Heart right ventricle (tissue), 16 donors: ENCODE measurements at regions not wholly inside any gene's neighbourhood (a gene's known extent, or its start where the extent isn't known, plus 50 kb on each side); places are given as distances from the start of the nearest gene placed in this dataset.
A peak's percentile ranks its signal among the peaks of the same experiment; 100 is the strongest.

ENCODE experiments used
- ATAC-seq, 8 donors: fragments of 200-7000 bp; cut with Tn5 transposase; one replicate each; pipeline ENCODE4 v1.9.1; 2020; ENCODE audit warnings: mild to moderate bottlenecking in 8 of 8, moderate library complexity in 8 of 8, moderate number of reproducible peaks in 1 of 8
- DNase-seq, 2 donors: peaks; one replicate each; pipeline ENCODE4 v3.0.0-alpha.2; 2020
- H3K27ac ChIP-seq, 10 donors: fragments of 200-600 bp; sonication (generic) in 2 of 10; one replicate each; pipeline versions ENCODE4 v1.5.0 to v1.8.0; 2020 to 2022; ENCODE audit warnings: mild to moderate bottlenecking in 3 of 10
- H3K27me3 ChIP-seq, 7 donors: fragments of 200-600 bp; one replicate each; pipeline ENCODE4 v1.8.0; 2021 to 2022; ENCODE audit warnings: mild to moderate bottlenecking in 2 of 7
- H3K36me3 ChIP-seq, 9 donors: fragments of 200-600 bp; sonication (generic) in 1 of 9; one replicate each; pipeline versions ENCODE4 v1.5.0 to v1.8.0; 2020 to 2022; ENCODE audit warnings: mild to moderate bottlenecking in 2 of 9
- H3K4me1 ChIP-seq, 9 donors: fragments of 200-600 bp; sonication (generic) in 1 of 9; one replicate each; pipeline versions ENCODE4 v1.5.0 to v1.8.0; 2020 to 2022; ENCODE audit warnings: mild to moderate bottlenecking in 4 of 9
- H3K4me3 ChIP-seq, 10 donors: fragments of 200-600 bp; sonication (generic) in 2 of 10; one replicate each; pipeline versions ENCODE4 v1.5.0 to v1.8.0; 2020 to 2022; ENCODE audit warnings: mild to moderate bottlenecking in 7 of 10, moderate library complexity in 2 of 10
- H3K9me3 ChIP-seq, 11 donors: fragments of 200-600 bp in 10 of 11; sonication (generic) in 2 of 11; one replicate each; pipeline versions ENCODE4 v1.5.0 to v1.8.0; 2013 to 2022; ENCODE audit warnings: mild to moderate bottlenecking in 2 of 11, control low read depth in 1 of 11, moderate library complexity in 1 of 11
- whole genome bisulfite sequencing, 2 donors: extraction: QIAGEN DNeasy Blood & Tissue Kit; methylation state at CpG; one replicate each; pipeline ENCODE4 v1.1.7; 2013; ENCODE audit warnings: inconsistent platforms in 1 of 2; 5-methylcytosine and 5-hydroxymethylcytosine counted together
- intact Hi-C, 10 donors: fragments of 100-400 bp; cut with DNase I; formaldehyde crosslinking; loops; one replicate each; pipeline versions ENCODE4 v1.11.1 to v1.14.2; 2022
- TF ChIP-seq, protein P1 (sequence below), 9 donors: fragments of 200-600 bp; sonication (generic) in 2 of 9; IDR thresholded peaks; one replicate each; pipeline versions ENCODE4 v1.5.0 to v1.8.0; 2021 to 2022; ENCODE audit warnings: antibody characterized with exemption in 9 of 9, mild to moderate bottlenecking in 5 of 9, moderate library complexity in 1 of 9
- donor health status: Arrhythmogenic right ventricular cardiomyopathy.
- donor health status: ischemic (EF 13 %, LVEDD 7.1; RV severe dilation, severe dysfunction).
- donor health status: healthy with polysubstance abuse.
- donor health status: DM: no; HTN: yes; CAD: no.
- donor health status: DM: no; HTN: no; CAD: no.
- donor health status: ischemic (EF 25% LVEDD 6.9; RV normal size, moderate dysfunction).
- donor health status: ischemic (EF 25% LVEDD 5.7; RV mildly dilated, moderate dysfunction).
- donor health status: healthy.
- donor health status: DM: yes; HTN: yes; CAD: no.
- donor health status: Ischemic cardiomyopathy.
- donor health status: ischemic (EF 35%, LVEDD 5.7; RV mildly dilated, moderate dysfunction).
- donor health status: nonischemic (EF 11% LVEDD 7.7; RV severe dilation, severe dysfunction).
- donor health status: DM: yes; HTN: yes; CAD: no.
- donor health status: PGD.
- donor health status: ischemic (EF 29% LVEDD 5.4; RV normal size, mild dysfunction).
- donor health status: nonischemic (EF 23%, LVEDD 6.1; RV moderate dilation, normal function).

DNA sequence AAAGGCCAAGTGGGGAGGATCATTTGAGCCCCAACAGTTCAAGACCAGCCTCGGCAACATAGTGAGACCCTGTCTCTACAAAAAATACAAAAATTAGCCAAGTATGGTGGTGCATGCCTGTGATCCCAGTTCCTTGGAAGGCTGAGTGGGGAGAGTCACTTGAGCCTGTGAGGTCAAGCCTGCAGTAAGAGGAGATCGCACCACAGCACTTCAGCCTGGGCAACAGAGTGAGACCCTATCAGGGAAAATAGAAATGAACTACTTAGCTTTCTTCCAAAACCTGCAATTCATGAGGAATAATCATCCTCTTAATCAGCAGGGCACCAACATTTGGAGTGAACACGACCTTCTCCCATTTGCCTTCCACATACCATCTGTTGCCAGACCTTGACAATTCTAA lies 96.1 kb downstream of the OR2K2 start:
- H3K36me3 ChIP-seq = no peaks in the 10 kb centered on the region
- TF ChIP-seq, protein P1, sequence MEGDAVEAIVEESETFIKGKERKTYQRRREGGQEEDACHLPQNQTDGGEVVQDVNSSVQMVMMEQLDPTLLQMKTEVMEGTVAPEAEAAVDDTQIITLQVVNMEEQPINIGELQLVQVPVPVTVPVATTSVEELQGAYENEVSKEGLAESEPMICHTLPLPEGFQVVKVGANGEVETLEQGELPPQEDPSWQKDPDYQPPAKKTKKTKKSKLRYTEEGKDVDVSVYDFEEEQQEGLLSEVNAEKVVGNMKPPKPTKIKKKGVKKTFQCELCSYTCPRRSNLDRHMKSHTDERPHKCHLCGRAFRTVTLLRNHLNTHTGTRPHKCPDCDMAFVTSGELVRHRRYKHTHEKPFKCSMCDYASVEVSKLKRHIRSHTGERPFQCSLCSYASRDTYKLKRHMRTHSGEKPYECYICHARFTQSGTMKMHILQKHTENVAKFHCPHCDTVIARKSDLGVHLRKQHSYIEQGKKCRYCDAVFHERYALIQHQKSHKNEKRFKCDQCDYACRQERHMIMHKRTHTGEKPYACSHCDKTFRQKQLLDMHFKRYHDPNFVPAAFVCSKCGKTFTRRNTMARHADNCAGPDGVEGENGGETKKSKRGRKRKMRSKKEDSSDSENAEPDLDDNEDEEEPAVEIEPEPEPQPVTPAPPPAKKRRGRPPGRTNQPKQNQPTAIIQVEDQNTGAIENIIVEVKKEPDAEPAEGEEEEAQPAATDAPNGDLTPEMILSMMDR (IDR thresholded peaks at IDR 0.05) = no peak
- peak overlapping the region in 1 of 10 donors; percentile 13 for H3K27ac ChIP-seq
- intact Hi-C loops = no loop called here
- no peak overlapping the region for H3K4me3 ChIP-seq
- DNase-seq = no peak
- no peaks in the 10 kb centered on the region for H3K9me3 ChIP-seq
- 80 to 87% methylated on average over 3 of the region's 3 CpGs for WGBS, 2 donors
- ATAC-seq = no peak
- no peaks in the 10 kb centered on the region for H3K27me3 ChIP-seq
- peaks cover 0 to 6% (median 0%) of the 10 kb centered on the region in 9 donors for H3K4me1 ChIP-seq

DNA sequence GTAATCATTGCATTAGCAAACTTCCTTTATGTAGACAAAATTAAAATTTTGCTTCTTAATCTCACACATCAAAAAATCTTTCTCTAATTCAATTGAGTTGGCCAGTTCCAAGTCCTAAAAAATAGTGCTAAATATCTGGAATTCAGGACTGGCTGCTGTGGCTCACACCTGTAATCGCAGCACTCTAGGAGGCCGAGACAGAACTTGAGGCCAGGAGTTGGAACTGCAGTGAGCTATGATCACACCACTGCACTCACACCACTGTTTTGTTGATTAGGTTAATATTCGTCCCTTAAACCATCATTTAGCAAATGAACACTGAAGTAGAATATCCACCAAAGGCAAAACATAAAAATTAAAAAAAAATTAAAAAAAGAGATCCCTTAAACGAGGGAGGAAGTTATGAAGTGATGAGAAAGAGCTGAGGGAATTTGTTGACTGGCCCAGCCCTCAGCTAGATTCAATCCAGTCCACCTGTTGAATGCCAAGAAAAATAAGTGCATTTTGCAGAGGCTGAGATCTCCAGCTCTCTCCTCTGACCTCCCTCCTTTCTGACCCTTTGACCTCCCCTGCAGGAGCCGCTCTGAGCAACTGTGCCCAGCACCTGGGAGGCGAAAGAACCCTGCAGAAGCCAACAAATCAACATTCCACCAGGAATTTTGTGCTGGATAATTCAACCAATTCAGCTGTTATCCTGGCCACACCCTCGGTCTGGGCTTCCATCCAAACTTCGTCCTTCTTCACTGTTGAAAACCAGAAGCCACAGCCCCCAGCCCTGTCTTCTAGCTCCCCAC lies 96.8 kb downstream of the OR2K2 start:
- Histone ChIP-seq H3K27ac (peak overlapping the region in 2 of 10 donors; percentile 8 to 20), H3K27me3 (no peaks in the 10 kb centered on the region), H3K4me1 (peaks cover 0 to 6% (median 0%) of the 10 kb centered on the region in 9 donors), H3K36me3 (no peaks in the 10 kb centered on the region), H3K4me3 (no peak overlapping the region), H3K9me3 (peaks cover 0 to 3% (median 0%) of the 10 kb centered on the region in 11 donors)
- peak in 1 of 2 donors; percentile 15 for DNase-seq
- ATAC-seq = peak in 5 of 8 donors; percentile 54 to 72 (median 58)
- intact Hi-C loops = no loop called here
- TF ChIP-seq, protein P1 (IDR thresholded peaks at IDR 0.05) = no peak
- 33 to 36% methylated on average over 8 of the region's 8 CpGs for WGBS, 2 donors

DNA sequence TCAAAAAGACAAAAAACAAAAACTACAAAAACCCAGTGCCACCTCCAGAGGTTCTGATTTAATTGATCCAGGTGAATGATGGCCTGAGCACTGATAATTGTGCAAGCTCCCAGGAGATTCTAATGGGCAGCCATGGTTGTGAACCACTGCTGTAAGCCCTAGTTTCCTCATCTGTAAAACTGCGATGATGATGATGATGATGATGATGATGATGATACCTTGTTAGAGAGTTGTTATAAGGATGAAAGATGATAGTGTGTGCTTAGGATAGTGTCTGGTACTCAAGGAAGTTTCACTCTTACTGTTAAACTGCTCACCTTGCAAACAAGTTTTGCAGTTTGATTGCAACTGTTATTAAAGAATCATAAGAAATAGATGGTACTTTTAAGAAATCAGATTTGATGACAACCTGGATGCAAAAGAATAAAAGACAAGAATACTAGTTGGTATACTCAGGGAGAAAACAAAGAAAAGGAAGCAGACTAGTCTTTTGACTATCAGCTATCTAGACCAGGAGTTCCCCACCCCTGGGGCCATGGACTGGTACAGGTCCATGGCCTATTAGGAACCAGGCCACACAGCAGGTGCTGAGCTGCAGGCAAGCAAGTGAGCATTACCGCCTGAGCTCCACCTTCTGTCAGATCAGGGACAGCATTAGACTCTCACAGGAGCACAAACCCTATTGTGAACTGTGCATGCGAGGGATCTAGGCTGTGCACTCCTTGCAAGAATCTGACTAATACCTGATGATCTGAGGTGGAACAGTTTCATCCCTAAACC lies 98.0 kb downstream of the OR2K2 start:
- peaks cover 0 to 6% (median 0%) of the 10 kb centered on the region in 9 donors for H3K4me1 ChIP-seq
- no peak overlapping the region for H3K27ac ChIP-seq
- no peaks in the 10 kb centered on the region for H3K36me3 ChIP-seq
- DNase-seq (no peak), ATAC-seq (no peak)
- intact Hi-C loops = no loop called here
- no peaks in the 10 kb centered on the region for H3K27me3 ChIP-seq
- whole genome bisulfite sequencing, 2 donors = 88 to 90% methylated on average over 3 of the region's 3 CpGs
- TF ChIP-seq, protein P1 (IDR thresholded peaks at IDR 0.05) = no peak
- peaks cover 0 to 15% (median 0%) of the 10 kb centered on the region in 11 donors for H3K9me3 ChIP-seq
- no peak overlapping the region for H3K4me3 ChIP-seq

DNA sequence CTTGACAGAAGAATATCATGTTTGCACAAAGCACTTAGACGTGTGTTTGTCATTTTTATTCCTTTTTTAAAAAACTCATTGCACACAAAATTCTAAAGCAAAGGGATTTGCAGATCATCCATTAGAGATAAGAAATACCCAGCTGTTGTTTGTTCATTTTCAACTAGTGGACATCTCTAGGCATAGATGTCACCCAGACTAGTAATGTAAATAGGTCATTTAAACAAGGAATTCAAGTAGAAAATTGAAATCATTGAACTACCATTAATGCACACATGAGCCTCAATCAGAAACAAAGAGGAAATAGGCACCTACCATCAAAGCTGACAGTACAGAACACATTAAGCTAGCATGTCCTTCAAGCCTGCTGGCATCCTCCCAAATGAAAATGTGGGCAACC lies 107.3 kb downstream of the OR2K2 start:
- no peaks in the 10 kb centered on the region for H3K27me3 ChIP-seq
- no peak for ATAC-seq
- H3K4me3 ChIP-seq = no peak overlapping the region
- no peaks in the 10 kb centered on the region for H3K36me3 ChIP-seq
- intact Hi-C loops = no loop called here
- no peaks in the 10 kb centered on the region for H3K4me1 ChIP-seq
- TF ChIP-seq, protein P1 (IDR thresholded peaks at IDR 0.05) = no peak
- DNase-seq = no peak
- WGBS, 2 donors = 75 to 81% methylated on average over 1 of the region's 1 CpG
- H3K9me3 ChIP-seq = peaks cover 0 to 20% (median 0%) of the 10 kb centered on the region in 11 donors
- no peak overlapping the region for H3K27ac ChIP-seq
